ENCODE measurements at regions not wholly inside any gene's neighbourhood (a gene's known extent, or its start where the extent isn't known, plus 50 kb on each side); places are given as distances from the start of the nearest gene placed in this dataset.

DNA sequence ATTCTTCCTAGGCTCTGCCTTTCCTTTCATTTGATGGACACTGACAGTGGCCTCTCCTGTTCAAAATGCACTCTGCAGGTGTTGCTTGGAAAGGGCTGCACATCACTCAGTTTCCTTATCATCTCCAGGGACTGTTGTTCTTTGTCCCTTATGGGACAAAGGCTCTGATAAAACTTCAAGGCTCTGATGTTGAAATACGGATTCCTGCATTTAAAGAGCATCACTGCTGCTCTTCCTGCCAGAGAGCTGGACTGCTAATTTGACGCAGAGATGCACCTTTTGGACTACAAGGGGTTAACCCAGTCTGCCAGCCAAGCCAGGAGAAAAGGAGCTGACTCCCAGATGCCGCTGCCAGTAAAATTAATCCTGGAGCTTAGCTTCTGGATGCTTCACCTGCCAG, 952.1 kb downstream of the DIAPH3 start:
- H4K20me1 ChIP-seq (replicated peaks; ENCODE audit: insufficient read depth), result no peaks in the 10 kb centered on the region
- H3K79me2 ChIP-seq (replicated peaks; ENCODE audit: insufficient read depth), result no peaks in the 10 kb centered on the region
- H3K27me3 Mint-ChIP-seq (ENCODE audit: insufficient read depth, low read depth, poor library complexity), result peaks cover 4% of the 10 kb centered on the region
- no peaks in the 10 kb centered on the region for H3K9me2 ChIP-seq (ENCODE audit: insufficient read depth)
- H3K27me3 ChIP-seq (ENCODE audit: insufficient read depth), result no peaks in the 10 kb centered on the region
- H3K4me1 Mint-ChIP-seq, result peaks cover 4% of the 10 kb centered on the region
- peak; percentile 25; the same call in 1 of the 3 replicates for ATAC-seq
- peak overlapping the region; percentile 72 for H2AFZ ChIP-seq
- no peak overlapping the region for H3K4me2 ChIP-seq
- no peaks in the 10 kb centered on the region for H3F3A ChIP-seq (replicated peaks; ENCODE audit: low read depth)
- H3K4me3 Mint-ChIP-seq, result no peak overlapping the region
- DNase-seq (ENCODE audit: low spot score), result peak; percentile 21
- H3K36me3 Mint-ChIP-seq (ENCODE audit: low read depth), result no peaks in the 10 kb centered on the region
- no peaks in the 10 kb centered on the region for H3K9me3 Mint-ChIP-seq
- TF ChIP-seq EZH2 (IDR thresholded peaks at IDR 0.05; ENCODE audit: low read depth, unreplicated experiment) (no peak), NANOG (IDR thresholded peaks at IDR 0.05; ENCODE audit: borderline replicate concordance) (no peak), STAT1 (IDR thresholded peaks at IDR 0.05; ENCODE audit: unreplicated experiment) (no peak)
- TF ChIP-seq, protein P1, sequence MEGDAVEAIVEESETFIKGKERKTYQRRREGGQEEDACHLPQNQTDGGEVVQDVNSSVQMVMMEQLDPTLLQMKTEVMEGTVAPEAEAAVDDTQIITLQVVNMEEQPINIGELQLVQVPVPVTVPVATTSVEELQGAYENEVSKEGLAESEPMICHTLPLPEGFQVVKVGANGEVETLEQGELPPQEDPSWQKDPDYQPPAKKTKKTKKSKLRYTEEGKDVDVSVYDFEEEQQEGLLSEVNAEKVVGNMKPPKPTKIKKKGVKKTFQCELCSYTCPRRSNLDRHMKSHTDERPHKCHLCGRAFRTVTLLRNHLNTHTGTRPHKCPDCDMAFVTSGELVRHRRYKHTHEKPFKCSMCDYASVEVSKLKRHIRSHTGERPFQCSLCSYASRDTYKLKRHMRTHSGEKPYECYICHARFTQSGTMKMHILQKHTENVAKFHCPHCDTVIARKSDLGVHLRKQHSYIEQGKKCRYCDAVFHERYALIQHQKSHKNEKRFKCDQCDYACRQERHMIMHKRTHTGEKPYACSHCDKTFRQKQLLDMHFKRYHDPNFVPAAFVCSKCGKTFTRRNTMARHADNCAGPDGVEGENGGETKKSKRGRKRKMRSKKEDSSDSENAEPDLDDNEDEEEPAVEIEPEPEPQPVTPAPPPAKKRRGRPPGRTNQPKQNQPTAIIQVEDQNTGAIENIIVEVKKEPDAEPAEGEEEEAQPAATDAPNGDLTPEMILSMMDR (conservative IDR thresholded peaks at IDR 0.05; ENCODE audit: low read depth in 2 of 2), result no peak
- TF ChIP-seq, protein P2, sequence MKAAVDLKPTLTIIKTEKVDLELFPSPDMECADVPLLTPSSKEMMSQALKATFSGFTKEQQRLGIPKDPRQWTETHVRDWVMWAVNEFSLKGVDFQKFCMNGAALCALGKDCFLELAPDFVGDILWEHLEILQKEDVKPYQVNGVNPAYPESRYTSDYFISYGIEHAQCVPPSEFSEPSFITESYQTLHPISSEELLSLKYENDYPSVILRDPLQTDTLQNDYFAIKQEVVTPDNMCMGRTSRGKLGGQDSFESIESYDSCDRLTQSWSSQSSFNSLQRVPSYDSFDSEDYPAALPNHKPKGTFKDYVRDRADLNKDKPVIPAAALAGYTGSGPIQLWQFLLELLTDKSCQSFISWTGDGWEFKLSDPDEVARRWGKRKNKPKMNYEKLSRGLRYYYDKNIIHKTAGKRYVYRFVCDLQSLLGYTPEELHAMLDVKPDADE (IDR thresholded peaks at IDR 0.05), result no peak
- no peak overlapping the region for H3K4me3 ChIP-seq
- no peak overlapping the region for H3K27ac ChIP-seq (ENCODE audit: low read depth)
- H3K4me1 ChIP-seq (ENCODE audit: insufficient read depth), result no peaks in the 10 kb centered on the region
- H3K36me3 ChIP-seq (ENCODE audit: insufficient read depth), result no peaks in the 10 kb centered on the region
- H3K27ac Mint-ChIP-seq, result no peak overlapping the region

DNA sequence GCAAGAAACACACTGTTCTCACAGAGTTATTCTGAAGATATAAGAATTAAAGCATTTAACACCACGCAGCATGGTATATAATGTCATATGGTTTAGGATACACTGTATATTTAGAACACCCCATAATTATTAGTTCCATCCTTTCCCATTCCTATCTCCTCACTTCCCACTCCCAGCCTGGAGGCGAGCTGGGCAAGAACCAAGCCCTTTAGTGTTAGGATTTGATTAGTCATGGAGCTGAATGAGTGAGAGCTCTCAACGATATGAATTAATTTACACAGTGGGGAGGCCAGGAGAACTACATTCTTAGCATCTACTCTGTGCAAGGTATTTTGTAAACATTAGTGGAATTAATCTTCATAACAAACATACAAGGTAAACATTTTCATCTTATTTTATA, 934.3 kb downstream of the DIAPH3 start:
- DNase-seq (ENCODE audit: low spot score) (no peak), ATAC-seq (no peak)
- Mint-ChIP-seq H3K4me1 (no peaks in the 10 kb centered on the region; the same call in 2 of the 3 replicates), H3K27me3 (ENCODE audit: insufficient read depth, low read depth, poor library complexity) (peaks cover 1% of the 10 kb centered on the region), H3K27ac (no peak overlapping the region), H3K9me3 (no peaks in the 10 kb centered on the region), H3K36me3 (ENCODE audit: low read depth) (no peaks in the 10 kb centered on the region), H3K4me3 (no peak overlapping the region)
- Histone ChIP-seq H3K9me2 (ENCODE audit: insufficient read depth) (no peaks in the 10 kb centered on the region), H4K20me1 (replicated peaks; ENCODE audit: insufficient read depth) (no peaks in the 10 kb centered on the region), H2AFZ (no peak overlapping the region), H3K4me3 (no peak overlapping the region), H3K27me3 (ENCODE audit: insufficient read depth) (no peaks in the 10 kb centered on the region), H3F3A (replicated peaks; ENCODE audit: low read depth) (no peaks in the 10 kb centered on the region), H3K36me3 (ENCODE audit: insufficient read depth) (no peaks in the 10 kb centered on the region), H3K27ac (ENCODE audit: low read depth) (no peak overlapping the region), H3K79me2 (replicated peaks; ENCODE audit: insufficient read depth) (no peaks in the 10 kb centered on the region), H3K4me2 (no peak overlapping the region), H3K4me1 (ENCODE audit: insufficient read depth) (no peaks in the 10 kb centered on the region)
- TF ChIP-seq EZH2phosphoT487 (IDR thresholded peaks at IDR 0.05; ENCODE audit: unreplicated experiment) (no peak), ZNF114 (CRISPR knock-in tag; IDR thresholded peaks at IDR 0.05) (no peak), POLR2AphosphoS5 (IDR thresholded peaks at IDR 0.05; ENCODE audit: low read depth) (no peak), EZH2 (IDR thresholded peaks at IDR 0.05; ENCODE audit: low read depth, unreplicated experiment) (no peak), ZNF331 (CRISPR knock-in tag; IDR thresholded peaks at IDR 0.05; ENCODE audit: low read depth) (no peak), JUNB (IDR thresholded peaks at IDR 0.05; ENCODE audit: unreplicated experiment) (no peak), STAT1 (IDR thresholded peaks at IDR 0.05; ENCODE audit: unreplicated experiment) (no peak)
- TF ChIP-seq, protein P3, sequence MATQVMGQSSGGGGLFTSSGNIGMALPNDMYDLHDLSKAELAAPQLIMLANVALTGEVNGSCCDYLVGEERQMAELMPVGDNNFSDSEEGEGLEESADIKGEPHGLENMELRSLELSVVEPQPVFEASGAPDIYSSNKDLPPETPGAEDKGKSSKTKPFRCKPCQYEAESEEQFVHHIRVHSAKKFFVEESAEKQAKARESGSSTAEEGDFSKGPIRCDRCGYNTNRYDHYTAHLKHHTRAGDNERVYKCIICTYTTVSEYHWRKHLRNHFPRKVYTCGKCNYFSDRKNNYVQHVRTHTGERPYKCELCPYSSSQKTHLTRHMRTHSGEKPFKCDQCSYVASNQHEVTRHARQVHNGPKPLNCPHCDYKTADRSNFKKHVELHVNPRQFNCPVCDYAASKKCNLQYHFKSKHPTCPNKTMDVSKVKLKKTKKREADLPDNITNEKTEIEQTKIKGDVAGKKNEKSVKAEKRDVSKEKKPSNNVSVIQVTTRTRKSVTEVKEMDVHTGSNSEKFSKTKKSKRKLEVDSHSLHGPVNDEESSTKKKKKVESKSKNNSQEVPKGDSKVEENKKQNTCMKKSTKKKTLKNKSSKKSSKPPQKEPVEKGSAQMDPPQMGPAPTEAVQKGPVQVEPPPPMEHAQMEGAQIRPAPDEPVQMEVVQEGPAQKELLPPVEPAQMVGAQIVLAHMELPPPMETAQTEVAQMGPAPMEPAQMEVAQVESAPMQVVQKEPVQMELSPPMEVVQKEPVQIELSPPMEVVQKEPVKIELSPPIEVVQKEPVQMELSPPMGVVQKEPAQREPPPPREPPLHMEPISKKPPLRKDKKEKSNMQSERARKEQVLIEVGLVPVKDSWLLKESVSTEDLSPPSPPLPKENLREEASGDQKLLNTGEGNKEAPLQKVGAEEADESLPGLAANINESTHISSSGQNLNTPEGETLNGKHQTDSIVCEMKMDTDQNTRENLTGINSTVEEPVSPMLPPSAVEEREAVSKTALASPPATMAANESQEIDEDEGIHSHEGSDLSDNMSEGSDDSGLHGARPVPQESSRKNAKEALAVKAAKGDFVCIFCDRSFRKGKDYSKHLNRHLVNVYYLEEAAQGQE (IDR thresholded peaks at IDR 0.05; ENCODE audit: unreplicated experiment), result no peak
- TF ChIP-seq, protein P2 (IDR thresholded peaks at IDR 0.05), result no peak
- TF ChIP-seq, protein P1 (conservative IDR thresholded peaks at IDR 0.05; ENCODE audit: low read depth in 2 of 2), result no peak

Data from GM23338 (cell line).